WTC11 (cell line): ENCODE measurements at regions not wholly inside any gene's neighbourhood (a gene's known extent, or its start where the extent isn't known, plus 50 kb on each side); places are given as distances from the start of the nearest gene placed in this dataset.

Experiments
- ATAC-seq: fragments of 200-7000 bp; cut with Tn5 transposase; 2 replicates; pipeline ENCODE4 v1.10.0; 2021; ENCODE audit warnings: mild to moderate bottlenecking, moderate library complexity
- CTCF ChIA-PET: fragments of 300-600 bp; sonication (Branson Sonifier 250); formaldehyde crosslinking; loops from one replicate; lab custom pipeline; 2021; ENCODE audit warnings: antibody characterized with exemption; lab: Charles Lee
- POLR2A ChIA-PET: fragments of 350-600 bp; sonication (Branson Sonifier 250); formaldehyde crosslinking; loops from one replicate; lab custom pipeline; 2021; ENCODE audit warnings: antibody characterized with exemption; lab: Charles Lee
- DNase-seq: peaks from one replicate; pipeline ENCODE4 v3.0.0; 2021; ENCODE audit warnings: low spot score
- H3K27ac Mint-ChIP-seq: 2 replicates; pipeline ENCODE4 v1.8.0; 2021; ENCODE audit warnings: mixed read lengths
- H3K27me3 Mint-ChIP-seq: 2 replicates; pipeline ENCODE4 v1.8.0; 2021; ENCODE audit warnings: low read depth, mild to moderate bottlenecking, moderate library complexity, mixed read lengths
- H3K36me3 Mint-ChIP-seq: 2 replicates; pipeline ENCODE4 v1.8.0; 2021; ENCODE audit warnings: mixed read lengths
- H3K4me1 Mint-ChIP-seq: 2 replicates; pipeline ENCODE4 v1.8.0; 2022; ENCODE audit warnings: mixed read lengths
- H3K4me3 Mint-ChIP-seq: 2 replicates; pipeline ENCODE4 v1.8.0; 2021; ENCODE audit warnings: mild to moderate bottlenecking, moderate library complexity, mixed read lengths
- H3K9me3 Mint-ChIP-seq: 2 replicates; pipeline ENCODE4 v1.8.0; 2021; ENCODE audit warnings: mixed read lengths
- CTCF ChIP-seq: fragments of 200-600 bp; IDR thresholded peaks from 2 replicates; pipeline ENCODE4 v1.8.0; 2022; ENCODE audit warnings: antibody characterized with exemption
- FOXJ3 ChIP-seq: sonication (generic); formaldehyde crosslinking; IDR thresholded peaks from 2 replicates; pipeline ENCODE4 v1.9.0; 2021; ENCODE audit warnings: missing genetic modification reagents, mild to moderate bottlenecking, borderline replicate concordance
- FOXP1 ChIP-seq: sonication (generic); formaldehyde crosslinking; IDR thresholded peaks from 2 replicates; pipeline ENCODE4 v1.8.0; 2022; ENCODE audit warnings: missing genetic modification reagents, mild to moderate bottlenecking, moderate library complexity, borderline replicate concordance
- HMGA2 ChIP-seq: fragments of 250-450 bp; sonication (Bioruptor Pico); IDR thresholded peaks from 2 replicates; pipeline ENCODE4 v1.4.0; 2021; ENCODE audit warnings: mild to moderate bottlenecking, moderate library complexity
- JAZF1 ChIP-seq: fragments of 250-450 bp; sonication (Bioruptor Pico); IDR thresholded peaks from 2 replicates; pipeline ENCODE4 v1.9.0; 2021; ENCODE audit warnings: moderate library complexity, mild to moderate bottlenecking, inconsistent platforms
- KAT7 ChIP-seq: sonication (generic); formaldehyde crosslinking; IDR thresholded peaks from 2 replicates; pipeline ENCODE4 v1.8.1; 2023; ENCODE audit warnings: missing genetic modification reagents, mild to moderate bottlenecking, borderline replicate concordance
- NFATC4 ChIP-seq: fragments of 250-450 bp; sonication (Bioruptor Pico); IDR thresholded peaks from 2 replicates; pipeline ENCODE4 v1.9.0; 2021; ENCODE audit warnings: mild to moderate bottlenecking
- PRDM15 ChIP-seq: sonication (generic); formaldehyde crosslinking; IDR thresholded peaks from 2 replicates; pipeline ENCODE4 v1.8.0; 2022; ENCODE audit warnings: missing genetic modification reagents
- SMAD3 ChIP-seq: sonication (generic); formaldehyde crosslinking; IDR thresholded peaks from 2 replicates; pipeline ENCODE4 v1.8.0; 2022; ENCODE audit warnings: missing genetic modification reagents, mild to moderate bottlenecking, borderline replicate concordance
- SOX15 ChIP-seq: fragments of 250-450 bp; sonication (Bioruptor Pico); IDR thresholded peaks from 2 replicates; pipeline ENCODE4 v1.9.0; 2021; ENCODE audit warnings: mild to moderate bottlenecking
- TP53 ChIP-seq: sonication (generic); formaldehyde crosslinking; IDR thresholded peaks from 2 replicates; pipeline ENCODE4 v1.8.1; 2023; ENCODE audit warnings: mild to moderate bottlenecking, missing genetic modification reagents
- USF2 ChIP-seq: sonication (generic); formaldehyde crosslinking; IDR thresholded peaks from 2 replicates; pipeline ENCODE4 v1.8.1; 2023; ENCODE audit warnings: mild to moderate bottlenecking, missing genetic modification reagents, moderate library complexity
- ZBTB21 ChIP-seq: sonication (generic); formaldehyde crosslinking; IDR thresholded peaks from 2 replicates; pipeline ENCODE4 v1.8.1; 2023; ENCODE audit warnings: mild to moderate bottlenecking, missing genetic modification reagents, borderline replicate concordance
- ZBTB43 ChIP-seq: sonication (generic); formaldehyde crosslinking; IDR thresholded peaks from 2 replicates; pipeline ENCODE4 v1.8.1; 2023; ENCODE audit warnings: mild to moderate bottlenecking, missing genetic modification reagents
- ZNF138 ChIP-seq: sonication (generic); formaldehyde crosslinking; conservative IDR thresholded peaks from 2 replicates; pipeline ENCODE4 v1.8.1; 2022; ENCODE audit warnings: mild to moderate bottlenecking, moderate library complexity, missing genetic modification reagents
- ZNF263 ChIP-seq: sonication (generic); formaldehyde crosslinking; IDR thresholded peaks from 2 replicates; pipeline ENCODE4 v1.8.1; 2022; ENCODE audit warnings: low read depth, mild to moderate bottlenecking, moderate library complexity, missing genetic modification reagents
- ZNF396 ChIP-seq: fragments of 250-450 bp; sonication (Bioruptor Pico); IDR thresholded peaks from 2 replicates; pipeline ENCODE4 v1.8.0; 2021; ENCODE audit warnings: mild to moderate bottlenecking, moderate library complexity, borderline replicate concordance
- ZNF425 ChIP-seq: fragments of 250-450 bp; sonication (Bioruptor Pico); conservative IDR thresholded peaks from 2 replicates; pipeline ENCODE4 v1.9.0; 2021; ENCODE audit warnings: mild to moderate bottlenecking

GRCh38 chr6:53735896-53736295 lies 58.9 kb upstream of the LRRC1 start:
- POLR2A ChIA-PET, result no interaction called here

GRCh38 chr6:53734473-53735299 lies 60.1 kb upstream of the LRRC1 start:
- Mint-ChIP-seq H3K4me3 (no peak overlapping the region), H3K4me1 (peaks cover 35% of the 10 kb centered on the region), H3K27ac (no peak overlapping the region), H3K27me3 (no peaks in the 10 kb centered on the region), H3K9me3 (no peaks in the 10 kb centered on the region), H3K36me3 (no peaks in the 10 kb centered on the region)
- ChIA-PET CTCF (interaction anchor here (0.7 to 2.6 kb wide), 28 partner anchors 10 to 252 kb away, joined by 3 to 31 read pairs (median 4); partner anchors contain the start of gene LRRC1), POLR2A (interaction anchor here (0.5 to 0.6 kb wide), 2 partner anchors 79 to 218 kb away, joined by 3 read pairs; no protein-coding TSS in a partner anchor)
- ATAC-seq, result peak; percentile 99
- peak; percentile 72 for DNase-seq
- no peak for TF ChIP-seq FOXJ3 (CRISPR knock-in tag)
- TF ChIP-seq ZNF263 (CRISPR knock-in tag), result no peak
- TF ChIP-seq PRDM15 (CRISPR knock-in tag), result no peak
- no peak for TF ChIP-seq SOX15 (CRISPR knock-in tag)
- TF ChIP-seq HMGA2 (CRISPR knock-in tag), result no peak
- no peak for TF ChIP-seq ZBTB43 (CRISPR knock-in tag)
- TF ChIP-seq USF2 (CRISPR knock-in tag), result no peak
- peak; percentile 33; the same call in 1 of the 2 replicates for TF ChIP-seq CTCF

More at GRCh38 chr6:53735896-53736295, 58.9 kb upstream of the LRRC1 start:
- Mint-ChIP-seq H3K4me1 (peaks cover 26% of the 10 kb centered on the region), H3K36me3 (no peaks in the 10 kb centered on the region), H3K27ac (no peak overlapping the region), H3K27me3 (no peaks in the 10 kb centered on the region), H3K9me3 (no peaks in the 10 kb centered on the region), H3K4me3 (no peak overlapping the region)
- no peak for DNase-seq
- CTCF ChIA-PET, result interaction anchor here (1.2 to 2.6 kb wide), 7 partner anchors 11 to 220 kb away, joined by 3 to 31 read pairs (median 11); partner anchors contain the start of gene LRRC1
- ATAC-seq, result no peak
- TF ChIP-seq FOXP1 (CRISPR knock-in tag) (no peak), SMAD3 (CRISPR knock-in tag) (no peak), ZNF425 (CRISPR knock-in tag) (no peak), USF2 (CRISPR knock-in tag) (no peak), ZNF138 (CRISPR knock-in tag) (no peak), NFATC4 (no peak), ZNF396 (no peak), KAT7 (CRISPR knock-in tag) (no peak), JAZF1 (no peak), TP53 (CRISPR knock-in tag) (no peak), ZBTB21 (CRISPR knock-in tag) (no peak)
